K562 (cell line): ENCODE measurements at regions not wholly inside any gene's neighbourhood (a gene's known extent, or its start where the extent isn't known, plus 50 kb on each side); places are given as distances from the start of the nearest gene placed in this dataset.

Experiments used
- HDAC1 ChIP-seq, 2 experiments: fragments of 450-650 bp; IDR thresholded peaks; 2 replicates each; pipeline ENCODE4 v1.6.1; 2016 to 2017; ENCODE audit warnings: inconsistent platforms in 1 of 2, mild to moderate bottlenecking in 1 of 2, moderate library complexity in 1 of 2
- HDAC3 ChIP-seq: fragments of 450-650 bp; IDR thresholded peaks from 2 replicates; pipeline ENCODE4 v1.6.1; 2018; ENCODE audit warnings: borderline replicate concordance, mild to moderate bottlenecking, moderate library complexity; ENCODE audit not compliant: partially characterized antibody
- RNF2 ChIP-seq: sonication (generic); IDR thresholded peaks from 2 replicates; pipeline ENCODE4 v1.6.1; 2016
- ZNF695 ChIP-seq: fragments of 450-650 bp; formaldehyde crosslinking; IDR thresholded peaks from 2 replicates; pipeline ENCODE4 v1.4.0; 2020; ENCODE audit warnings: mild to moderate bottlenecking, moderate library complexity
- TF ChIP-seq, protein P1 (sequence below): fragments of 250-450 bp; sonication (Bioruptor Pico); IDR thresholded peaks from 2 replicates; pipeline ENCODE4 v1.9.0; 2021; ENCODE audit warnings: mild to moderate bottlenecking, inconsistent platforms
- TF ChIP-seq, protein P2 (sequence below): fragments of 250-450 bp; sonication (Bioruptor Pico); IDR thresholded peaks from 2 replicates; pipeline ENCODE4 v1.8.0; 2022; ENCODE audit warnings: moderate library complexity, mild to moderate bottlenecking, inconsistent platforms

DNA sequence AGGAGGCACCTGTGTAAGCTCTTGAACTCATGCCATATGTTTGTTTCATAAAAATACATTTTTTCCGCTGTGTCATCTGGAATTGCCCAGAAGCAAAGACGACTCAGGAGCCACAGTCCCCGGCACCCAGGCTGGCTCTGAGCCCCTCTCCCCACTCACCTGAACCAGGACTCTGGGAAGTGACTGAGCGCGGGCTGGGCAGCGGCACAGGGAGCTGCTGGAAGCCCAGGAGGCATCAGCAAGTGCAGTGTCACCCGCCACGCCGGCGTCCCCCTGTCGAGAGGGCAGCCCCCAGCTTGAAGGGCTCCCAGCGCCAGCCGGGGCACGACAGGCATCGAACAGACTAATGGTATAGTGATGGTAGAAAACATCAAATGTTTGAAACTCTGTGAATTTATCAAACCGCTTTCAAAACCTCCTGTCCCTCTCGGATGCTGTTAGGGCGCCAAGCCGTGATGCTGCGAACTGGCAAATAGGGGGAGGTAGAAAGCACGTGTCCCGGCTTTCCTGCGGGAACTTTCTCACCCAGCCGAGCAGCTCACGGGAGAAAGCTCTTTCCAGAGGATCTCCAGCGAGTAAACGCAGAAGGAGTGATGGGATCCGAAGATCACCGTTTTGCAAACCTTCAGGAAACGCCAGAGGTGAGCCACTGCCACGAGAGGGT is 57.8 kb upstream of the COL18A1 start (continued):
- TF ChIP-seq, protein P1, sequence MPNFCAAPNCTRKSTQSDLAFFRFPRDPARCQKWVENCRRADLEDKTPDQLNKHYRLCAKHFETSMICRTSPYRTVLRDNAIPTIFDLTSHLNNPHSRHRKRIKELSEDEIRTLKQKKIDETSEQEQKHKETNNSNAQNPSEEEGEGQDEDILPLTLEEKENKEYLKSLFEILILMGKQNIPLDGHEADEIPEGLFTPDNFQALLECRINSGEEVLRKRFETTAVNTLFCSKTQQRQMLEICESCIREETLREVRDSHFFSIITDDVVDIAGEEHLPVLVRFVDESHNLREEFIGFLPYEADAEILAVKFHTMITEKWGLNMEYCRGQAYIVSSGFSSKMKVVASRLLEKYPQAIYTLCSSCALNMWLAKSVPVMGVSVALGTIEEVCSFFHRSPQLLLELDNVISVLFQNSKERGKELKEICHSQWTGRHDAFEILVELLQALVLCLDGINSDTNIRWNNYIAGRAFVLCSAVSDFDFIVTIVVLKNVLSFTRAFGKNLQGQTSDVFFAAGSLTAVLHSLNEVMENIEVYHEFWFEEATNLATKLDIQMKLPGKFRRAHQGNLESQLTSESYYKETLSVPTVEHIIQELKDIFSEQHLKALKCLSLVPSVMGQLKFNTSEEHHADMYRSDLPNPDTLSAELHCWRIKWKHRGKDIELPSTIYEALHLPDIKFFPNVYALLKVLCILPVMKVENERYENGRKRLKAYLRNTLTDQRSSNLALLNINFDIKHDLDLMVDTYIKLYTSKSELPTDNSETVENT = no peak
- no peak for TF ChIP-seq ZNF695 (CRISPR knock-in tag)
- TF ChIP-seq RNF2 = no peak
- no peak for TF ChIP-seq HDAC1 (IDR thresholded peaks at IDR 0.05)
- TF ChIP-seq HDAC3 = no peak
- TF ChIP-seq, protein P2, sequence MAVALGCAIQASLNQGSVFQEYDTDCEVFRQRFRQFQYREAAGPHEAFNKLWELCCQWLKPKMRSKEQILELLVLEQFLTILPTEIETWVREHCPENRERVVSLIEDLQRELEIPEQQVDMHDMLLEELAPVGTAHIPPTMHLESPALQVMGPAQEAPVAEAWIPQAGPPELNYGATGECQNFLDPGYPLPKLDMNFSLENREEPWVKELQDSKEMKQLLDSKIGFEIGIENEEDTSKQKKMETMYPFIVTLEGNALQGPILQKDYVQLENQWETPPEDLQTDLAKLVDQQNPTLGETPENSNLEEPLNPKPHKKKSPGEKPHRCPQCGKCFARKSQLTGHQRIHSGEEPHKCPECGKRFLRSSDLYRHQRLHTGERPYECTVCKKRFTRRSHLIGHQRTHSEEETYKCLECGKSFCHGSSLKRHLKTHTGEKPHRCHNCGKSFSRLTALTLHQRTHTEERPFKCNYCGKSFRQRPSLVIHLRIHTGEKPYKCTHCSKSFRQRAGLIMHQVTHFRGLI (CRISPR knock-in tag) = no peak
